Fibroblast of mammary gland (primary cell): ENCODE measurements at regions not wholly inside any gene's neighbourhood (a gene's known extent, or its start where the extent isn't known, plus 50 kb on each side); places are given as distances from the start of the nearest gene placed in this dataset.

ENCODE experiments used
- DNase-seq: peaks from one replicate; pipeline ENCODE4 v3.0.0-alpha.2; 2010; ENCODE audit warnings: low read depth
- H3K4me3 ChIP-seq: 2 replicates; pipeline ENCODE4 v1.5.1; 2011; ENCODE audit warnings: low read depth, mild to moderate bottlenecking, low read length, moderate library complexity; ENCODE audit not compliant: control insufficient read depth
- TF ChIP-seq, protein P1 (sequence below): conservative IDR thresholded peaks from 2 replicates; pipeline ENCODE4 v1.5.1; 2011; ENCODE audit warnings: low read depth, low read length, inconsistent platforms; ENCODE audit not compliant: control insufficient read depth, insufficient read depth

DNA sequence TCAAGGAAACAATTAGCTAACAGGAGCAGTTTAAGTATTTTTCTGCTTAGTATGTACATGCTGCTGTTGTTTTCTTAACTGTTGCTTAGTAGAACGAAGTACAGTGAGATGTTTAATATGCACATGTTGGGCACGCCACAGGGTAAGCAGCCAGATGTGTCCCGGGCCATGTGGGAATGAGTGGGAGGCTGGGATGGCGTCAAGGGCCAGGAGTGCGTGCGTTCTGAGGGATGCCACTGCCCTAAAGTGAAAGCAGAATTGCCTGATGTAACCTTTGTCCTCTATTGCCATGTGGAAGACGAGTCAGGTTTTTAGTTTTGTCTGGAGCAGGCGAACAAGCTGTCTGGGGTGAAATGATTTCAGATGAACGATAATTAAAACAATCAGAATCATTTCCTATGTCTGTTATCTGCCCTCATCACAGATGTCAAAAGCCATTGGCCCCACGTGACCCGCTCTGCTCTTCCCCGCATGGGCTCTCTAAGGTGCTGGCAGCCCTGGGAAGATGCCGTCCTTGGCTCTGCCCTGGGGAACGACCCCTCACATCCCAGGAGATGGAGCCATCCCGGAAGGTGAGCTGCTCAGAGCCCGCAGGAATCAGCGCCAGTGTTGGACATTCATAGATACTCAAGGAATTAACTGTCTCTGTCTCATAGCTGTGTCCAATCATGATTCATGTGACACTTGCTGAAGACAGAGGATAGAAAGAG lies 356.6 kb upstream of the IRX4 start:
- no peak overlapping the region for H3K4me3 ChIP-seq
- TF ChIP-seq, protein P1, sequence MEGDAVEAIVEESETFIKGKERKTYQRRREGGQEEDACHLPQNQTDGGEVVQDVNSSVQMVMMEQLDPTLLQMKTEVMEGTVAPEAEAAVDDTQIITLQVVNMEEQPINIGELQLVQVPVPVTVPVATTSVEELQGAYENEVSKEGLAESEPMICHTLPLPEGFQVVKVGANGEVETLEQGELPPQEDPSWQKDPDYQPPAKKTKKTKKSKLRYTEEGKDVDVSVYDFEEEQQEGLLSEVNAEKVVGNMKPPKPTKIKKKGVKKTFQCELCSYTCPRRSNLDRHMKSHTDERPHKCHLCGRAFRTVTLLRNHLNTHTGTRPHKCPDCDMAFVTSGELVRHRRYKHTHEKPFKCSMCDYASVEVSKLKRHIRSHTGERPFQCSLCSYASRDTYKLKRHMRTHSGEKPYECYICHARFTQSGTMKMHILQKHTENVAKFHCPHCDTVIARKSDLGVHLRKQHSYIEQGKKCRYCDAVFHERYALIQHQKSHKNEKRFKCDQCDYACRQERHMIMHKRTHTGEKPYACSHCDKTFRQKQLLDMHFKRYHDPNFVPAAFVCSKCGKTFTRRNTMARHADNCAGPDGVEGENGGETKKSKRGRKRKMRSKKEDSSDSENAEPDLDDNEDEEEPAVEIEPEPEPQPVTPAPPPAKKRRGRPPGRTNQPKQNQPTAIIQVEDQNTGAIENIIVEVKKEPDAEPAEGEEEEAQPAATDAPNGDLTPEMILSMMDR: no peak
- DNase-seq: no peak

DNA sequence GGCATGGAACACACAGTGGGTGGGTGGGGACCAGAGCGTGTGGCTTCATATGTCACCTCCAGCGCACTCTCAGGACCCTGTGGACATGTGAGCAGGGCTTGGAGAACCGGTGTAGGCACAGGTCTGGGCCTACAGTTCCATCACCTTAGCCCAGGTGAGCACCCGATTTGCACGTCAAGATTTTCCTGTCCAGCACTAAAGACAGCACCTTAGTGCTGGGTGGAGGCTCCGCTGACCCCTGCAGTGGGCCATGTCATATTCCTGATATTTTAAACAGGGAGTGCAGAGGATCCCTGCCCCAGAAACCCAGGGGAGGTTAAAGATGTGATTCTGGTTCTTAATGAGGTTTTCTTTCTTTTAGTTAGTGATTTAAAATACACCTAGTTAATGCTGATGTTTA lies 356.0 kb upstream of the IRX4 start:
- DNase-seq: no peak
- TF ChIP-seq, protein P1: no peak
- H3K4me3 ChIP-seq: no peak overlapping the region

DNA sequence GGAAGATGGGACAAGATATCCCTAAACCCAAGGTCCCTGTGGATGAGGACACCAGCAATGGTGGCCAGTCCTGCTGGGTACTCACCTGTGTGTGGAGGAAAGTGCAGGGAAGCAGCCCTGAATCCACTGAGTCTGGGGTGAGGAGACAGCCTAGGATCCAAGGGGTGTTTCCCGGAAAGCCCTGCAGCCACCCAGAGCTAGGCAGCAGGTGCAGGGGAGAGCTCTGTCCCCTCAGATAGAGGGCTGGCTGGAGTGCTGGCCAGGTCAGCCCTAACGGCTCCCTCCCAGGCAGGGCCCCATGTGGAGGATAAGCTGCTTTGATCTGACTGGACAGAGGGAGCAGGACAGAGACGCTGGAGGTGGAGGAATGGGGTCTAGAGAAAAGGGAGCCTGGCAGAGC lies 344.7 kb upstream of the IRX4 start:
- H3K4me3 ChIP-seq: no peak overlapping the region
- TF ChIP-seq, protein P1: no peak
- DNase-seq: no peak

DNA sequence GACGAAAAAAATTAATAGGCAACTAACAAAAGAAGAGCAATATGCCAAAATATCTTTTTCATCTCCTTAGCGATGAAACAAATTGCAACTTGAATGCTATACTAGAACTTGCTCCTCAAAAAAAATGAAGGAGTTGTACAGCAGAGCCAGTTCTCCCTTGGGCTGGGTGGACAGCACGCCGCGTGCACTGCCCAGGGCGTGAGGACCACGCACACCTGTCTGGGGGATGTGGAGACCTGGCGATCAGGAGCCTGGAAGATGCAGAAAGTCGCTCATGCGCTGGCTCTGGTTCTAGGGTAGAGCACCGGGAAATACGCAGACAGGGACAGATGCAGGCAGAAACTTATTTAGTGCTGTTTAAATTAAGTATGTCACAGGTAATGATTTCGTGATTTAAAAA lies 342.0 kb upstream of the IRX4 start:
- no peak for DNase-seq
- no peak overlapping the region for H3K4me3 ChIP-seq
- TF ChIP-seq, protein P1: no peak

DNA sequence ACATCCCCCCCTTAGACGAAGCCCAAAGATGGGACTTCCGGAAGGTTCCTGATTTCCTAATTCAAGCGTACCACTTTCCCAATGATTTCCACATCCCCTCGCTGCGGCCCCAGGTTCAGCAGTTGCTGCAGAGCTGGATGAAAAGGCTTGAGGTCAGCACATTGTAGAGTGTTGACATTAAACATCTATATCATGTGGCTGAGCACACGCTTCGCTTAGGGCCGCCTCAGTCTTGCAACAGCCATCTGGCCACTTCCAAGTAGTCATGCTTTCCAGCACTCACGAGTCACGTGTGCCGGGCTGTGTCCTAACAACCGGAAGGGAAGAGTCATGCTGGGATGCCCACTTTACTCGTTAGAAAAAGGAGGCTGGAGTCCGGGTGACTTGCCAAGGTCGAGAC lies 340.6 kb upstream of the IRX4 start:
- DNase-seq: peak; percentile 0
- no peak overlapping the region for H3K4me3 ChIP-seq
- TF ChIP-seq, protein P1: no peak

DNA sequence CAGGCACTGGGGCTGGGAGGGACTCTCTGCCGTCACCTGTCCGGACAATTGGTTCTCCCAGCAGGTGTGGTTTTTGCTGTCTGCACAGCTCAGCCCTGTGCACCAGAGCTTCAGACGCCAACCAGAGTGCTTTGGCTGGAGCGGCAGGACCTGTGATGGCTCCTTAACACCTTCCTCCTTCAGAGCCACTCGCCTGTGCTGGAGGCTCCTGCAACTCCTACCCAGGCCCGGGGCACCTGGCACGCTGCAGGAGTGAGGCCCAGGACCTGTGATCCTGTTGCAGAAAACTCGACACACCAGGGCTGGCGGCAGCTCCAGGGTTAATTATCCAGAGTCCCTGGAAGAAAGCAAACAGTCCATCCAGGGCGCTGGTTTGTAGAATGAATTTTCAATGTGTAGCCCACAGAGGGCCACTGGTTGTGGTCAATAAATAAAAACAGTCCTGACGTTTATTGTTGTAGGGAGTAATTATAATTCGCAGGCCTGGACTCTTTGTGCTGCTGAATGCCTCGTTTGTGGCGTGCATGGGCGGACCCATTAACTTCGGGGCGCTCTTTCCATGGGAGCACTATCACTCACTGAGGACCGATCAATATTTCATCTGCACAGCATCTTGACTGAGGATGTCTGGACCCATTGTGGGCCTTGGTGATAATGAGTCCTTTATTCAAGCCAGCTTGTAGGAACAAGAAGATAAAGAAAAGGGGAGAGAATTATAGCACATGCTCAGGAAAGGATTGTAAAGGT lies 339.7 kb upstream of the IRX4 start:
- TF ChIP-seq, protein P1: no peak
- DNase-seq: no peak
- H3K4me3 ChIP-seq: no peak overlapping the region

DNA sequence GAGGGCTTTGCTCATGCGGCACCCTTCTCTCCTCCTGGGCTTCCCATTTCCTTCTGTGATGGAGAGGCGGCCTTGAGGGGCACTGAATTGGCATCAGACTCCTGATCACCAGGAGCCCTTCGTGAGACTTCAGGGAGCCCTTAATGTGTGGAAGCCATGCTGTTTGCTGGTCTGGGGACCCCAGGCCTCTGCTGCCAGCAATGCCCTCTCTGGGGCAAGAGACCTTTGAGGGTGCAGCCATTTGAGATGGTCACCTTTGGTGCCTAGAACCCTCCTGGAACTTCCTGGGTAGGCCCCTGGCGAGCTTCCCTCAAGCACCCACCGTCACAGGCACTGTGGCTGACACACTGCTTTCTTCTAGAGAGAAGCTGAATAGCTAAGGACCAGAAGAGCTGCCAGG lies 338.7 kb upstream of the IRX4 start:
- no peak for DNase-seq
- no peak overlapping the region for H3K4me3 ChIP-seq
- TF ChIP-seq, protein P1: no peak
